Body of pancreas (tissue), 4 donors: ENCODE measurements at regions not wholly inside any gene's neighbourhood (a gene's known extent, or its start where the extent isn't known, plus 50 kb on each side); places are given as distances from the start of the nearest gene placed in this dataset.

Experiments
- CTCF ChIP-seq, 7 experiments: fragments of 450-650 bp in 4 of 7; fragments of 200-600 bp in 3 of 7; sonication (generic) in 3 of 7; IDR thresholded peaks; one replicate each; pipeline ENCODE4 v1.5.1; 2016 to 2019; ENCODE audit warnings: antibody characterized with exemption in 7 of 7
- POLR2A ChIP-seq, 3 donors: fragments of 450-650 bp; IDR thresholded peaks; one replicate each; pipeline ENCODE4 v1.6.1; 2016; ENCODE audit warnings: antibody characterized with exemption in 3 of 3, mild to moderate bottlenecking in 2 of 3

DNA sequence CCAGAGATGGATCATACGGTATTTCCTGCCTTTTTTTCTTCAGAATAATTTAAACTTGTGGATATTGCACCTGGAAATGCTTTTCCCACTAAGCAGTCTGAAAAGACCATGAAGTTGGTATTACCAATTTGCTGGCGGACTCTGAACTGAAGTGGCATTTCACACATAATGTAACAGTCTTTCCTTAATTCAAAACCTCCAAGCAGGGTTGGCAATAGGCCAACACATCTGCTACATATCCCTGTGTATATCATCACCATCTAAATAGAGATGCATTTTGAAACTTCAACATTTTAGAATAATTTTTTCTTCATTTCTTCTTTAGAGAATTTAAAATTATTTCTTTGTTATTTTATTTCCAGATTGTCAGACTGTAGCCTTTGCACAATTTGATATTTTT lies 100.5 kb downstream of the TSPAN8 start:
- no peak for TF ChIP-seq CTCF (IDR thresholded peaks at IDR 0.05)
- TF ChIP-seq POLR2A (IDR thresholded peaks at IDR 0.05): no peak
